ENCODE measurements at regions not wholly inside any gene's neighbourhood (a gene's known extent, or its start where the extent isn't known, plus 50 kb on each side); places are given as distances from the start of the nearest gene placed in this dataset.

- TF ChIP-seq, protein P1, sequence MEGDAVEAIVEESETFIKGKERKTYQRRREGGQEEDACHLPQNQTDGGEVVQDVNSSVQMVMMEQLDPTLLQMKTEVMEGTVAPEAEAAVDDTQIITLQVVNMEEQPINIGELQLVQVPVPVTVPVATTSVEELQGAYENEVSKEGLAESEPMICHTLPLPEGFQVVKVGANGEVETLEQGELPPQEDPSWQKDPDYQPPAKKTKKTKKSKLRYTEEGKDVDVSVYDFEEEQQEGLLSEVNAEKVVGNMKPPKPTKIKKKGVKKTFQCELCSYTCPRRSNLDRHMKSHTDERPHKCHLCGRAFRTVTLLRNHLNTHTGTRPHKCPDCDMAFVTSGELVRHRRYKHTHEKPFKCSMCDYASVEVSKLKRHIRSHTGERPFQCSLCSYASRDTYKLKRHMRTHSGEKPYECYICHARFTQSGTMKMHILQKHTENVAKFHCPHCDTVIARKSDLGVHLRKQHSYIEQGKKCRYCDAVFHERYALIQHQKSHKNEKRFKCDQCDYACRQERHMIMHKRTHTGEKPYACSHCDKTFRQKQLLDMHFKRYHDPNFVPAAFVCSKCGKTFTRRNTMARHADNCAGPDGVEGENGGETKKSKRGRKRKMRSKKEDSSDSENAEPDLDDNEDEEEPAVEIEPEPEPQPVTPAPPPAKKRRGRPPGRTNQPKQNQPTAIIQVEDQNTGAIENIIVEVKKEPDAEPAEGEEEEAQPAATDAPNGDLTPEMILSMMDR (IDR thresholded peaks at IDR 0.05), result no peak
- TF ChIP-seq POLR2A (IDR thresholded peaks at IDR 0.05), result no peak
Measured at GRCh38 chr9:106731910-106732309, 131.1 kb upstream of the ZNF462 start.
